A549 (cell line): ENCODE measurements at regions not wholly inside any gene's neighbourhood (a gene's known extent, or its start where the extent isn't known, plus 50 kb on each side); places are given as distances from the start of the nearest gene placed in this dataset.

Experiments used
- CHD4 ChIP-seq: fragments of 200-600 bp; sonication (generic); IDR thresholded peaks from 2 replicates; pipeline ENCODE4 v1.6.1; 2016; ENCODE audit warnings: antibody characterized with exemption, mild to moderate bottlenecking, borderline replicate concordance
- MAFK ChIP-seq: fragments of 450-650 bp; IDR thresholded peaks from 2 replicates; pipeline ENCODE4 v1.6.1; 2014; ENCODE audit not compliant: partially characterized antibody
- NPAS2 ChIP-seq: fragments of 250-450 bp; sonication (Bioruptor Pico); IDR thresholded peaks from 2 replicates; pipeline ENCODE4 v1.8.0; 2022; ENCODE audit warnings: mild to moderate bottlenecking, moderate library complexity, borderline replicate concordance
- POLR2A ChIP-seq: IDR thresholded peaks from 2 replicates; pipeline ENCODE4 v1.6.1; 2012; ENCODE audit warnings: mild to moderate bottlenecking, low read length
- TF ChIP-seq, protein P1 (sequence below): fragments of 200-600 bp; sonication (generic); IDR thresholded peaks from 2 replicates; pipeline ENCODE4 v1.6.1; 2016; ENCODE audit warnings: antibody characterized with exemption, mild to moderate bottlenecking, moderate library complexity
- TF ChIP-seq, protein P2 (sequence below): fragments of >200 bp; sonication (Bioruptor Twin); formaldehyde crosslinking; IDR thresholded peaks from 3 replicates; pipeline ENCODE4 v1.5.1; 2016
- TF ChIP-seq, protein P3 (sequence below): IDR thresholded peaks from 2 replicates; pipeline ENCODE4 v1.6.1; 2012

DNA sequence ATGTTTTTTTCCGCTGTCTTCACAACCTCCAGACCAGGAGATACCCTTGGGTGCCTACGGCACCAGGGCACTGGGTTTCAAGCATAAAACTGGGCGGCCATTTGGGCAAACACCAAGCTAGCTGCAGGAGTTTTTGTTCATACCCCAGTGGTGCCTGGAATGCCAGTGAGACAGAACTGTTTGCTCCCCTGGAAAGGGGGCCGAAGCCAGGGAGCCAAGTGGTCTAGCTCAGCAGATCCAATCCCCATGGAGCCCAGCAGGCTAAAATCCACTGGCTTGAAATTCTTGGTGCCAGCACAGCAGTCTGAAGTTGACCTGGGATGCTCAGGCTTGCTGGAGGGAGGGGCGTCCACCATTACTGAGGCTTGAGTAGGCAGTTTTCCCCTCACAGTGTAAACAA is 265.3 kb upstream of the ZEB2 start:
- TF ChIP-seq POLR2A = no peak
- no peak for TF ChIP-seq NPAS2 (CRISPR knock-in tag)
- TF ChIP-seq, protein P1, sequence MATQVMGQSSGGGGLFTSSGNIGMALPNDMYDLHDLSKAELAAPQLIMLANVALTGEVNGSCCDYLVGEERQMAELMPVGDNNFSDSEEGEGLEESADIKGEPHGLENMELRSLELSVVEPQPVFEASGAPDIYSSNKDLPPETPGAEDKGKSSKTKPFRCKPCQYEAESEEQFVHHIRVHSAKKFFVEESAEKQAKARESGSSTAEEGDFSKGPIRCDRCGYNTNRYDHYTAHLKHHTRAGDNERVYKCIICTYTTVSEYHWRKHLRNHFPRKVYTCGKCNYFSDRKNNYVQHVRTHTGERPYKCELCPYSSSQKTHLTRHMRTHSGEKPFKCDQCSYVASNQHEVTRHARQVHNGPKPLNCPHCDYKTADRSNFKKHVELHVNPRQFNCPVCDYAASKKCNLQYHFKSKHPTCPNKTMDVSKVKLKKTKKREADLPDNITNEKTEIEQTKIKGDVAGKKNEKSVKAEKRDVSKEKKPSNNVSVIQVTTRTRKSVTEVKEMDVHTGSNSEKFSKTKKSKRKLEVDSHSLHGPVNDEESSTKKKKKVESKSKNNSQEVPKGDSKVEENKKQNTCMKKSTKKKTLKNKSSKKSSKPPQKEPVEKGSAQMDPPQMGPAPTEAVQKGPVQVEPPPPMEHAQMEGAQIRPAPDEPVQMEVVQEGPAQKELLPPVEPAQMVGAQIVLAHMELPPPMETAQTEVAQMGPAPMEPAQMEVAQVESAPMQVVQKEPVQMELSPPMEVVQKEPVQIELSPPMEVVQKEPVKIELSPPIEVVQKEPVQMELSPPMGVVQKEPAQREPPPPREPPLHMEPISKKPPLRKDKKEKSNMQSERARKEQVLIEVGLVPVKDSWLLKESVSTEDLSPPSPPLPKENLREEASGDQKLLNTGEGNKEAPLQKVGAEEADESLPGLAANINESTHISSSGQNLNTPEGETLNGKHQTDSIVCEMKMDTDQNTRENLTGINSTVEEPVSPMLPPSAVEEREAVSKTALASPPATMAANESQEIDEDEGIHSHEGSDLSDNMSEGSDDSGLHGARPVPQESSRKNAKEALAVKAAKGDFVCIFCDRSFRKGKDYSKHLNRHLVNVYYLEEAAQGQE = no peak
- TF ChIP-seq, protein P2, sequence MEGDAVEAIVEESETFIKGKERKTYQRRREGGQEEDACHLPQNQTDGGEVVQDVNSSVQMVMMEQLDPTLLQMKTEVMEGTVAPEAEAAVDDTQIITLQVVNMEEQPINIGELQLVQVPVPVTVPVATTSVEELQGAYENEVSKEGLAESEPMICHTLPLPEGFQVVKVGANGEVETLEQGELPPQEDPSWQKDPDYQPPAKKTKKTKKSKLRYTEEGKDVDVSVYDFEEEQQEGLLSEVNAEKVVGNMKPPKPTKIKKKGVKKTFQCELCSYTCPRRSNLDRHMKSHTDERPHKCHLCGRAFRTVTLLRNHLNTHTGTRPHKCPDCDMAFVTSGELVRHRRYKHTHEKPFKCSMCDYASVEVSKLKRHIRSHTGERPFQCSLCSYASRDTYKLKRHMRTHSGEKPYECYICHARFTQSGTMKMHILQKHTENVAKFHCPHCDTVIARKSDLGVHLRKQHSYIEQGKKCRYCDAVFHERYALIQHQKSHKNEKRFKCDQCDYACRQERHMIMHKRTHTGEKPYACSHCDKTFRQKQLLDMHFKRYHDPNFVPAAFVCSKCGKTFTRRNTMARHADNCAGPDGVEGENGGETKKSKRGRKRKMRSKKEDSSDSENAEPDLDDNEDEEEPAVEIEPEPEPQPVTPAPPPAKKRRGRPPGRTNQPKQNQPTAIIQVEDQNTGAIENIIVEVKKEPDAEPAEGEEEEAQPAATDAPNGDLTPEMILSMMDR = no peak
- no peak for TF ChIP-seq MAFK
- TF ChIP-seq CHD4 = no peak
- TF ChIP-seq, protein P3, sequence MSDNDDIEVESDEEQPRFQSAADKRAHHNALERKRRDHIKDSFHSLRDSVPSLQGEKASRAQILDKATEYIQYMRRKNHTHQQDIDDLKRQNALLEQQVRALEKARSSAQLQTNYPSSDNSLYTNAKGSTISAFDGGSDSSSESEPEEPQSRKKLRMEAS = no peak
